ENCODE measurements at regions not wholly inside any gene's neighbourhood (a gene's known extent, or its start where the extent isn't known, plus 50 kb on each side); places are given as distances from the start of the nearest gene placed in this dataset.
"Not testable (repeated sequence)": the region's sequence is repeated elsewhere in the genome, so short reads cannot be mapped to it uniquely, and the experiment has no call there.

- no peak for DNase-seq
These were observed 487.6 kb upstream of the CAMK1G start for GRCh38 chr1:209095627-209096595.

GRCh38 chr1:209100460-209100859 lies 483.1 kb upstream of the CAMK1G start:
- no peak for DNase-seq

GRCh38 chr1:209101106-209101505 lies 482.4 kb upstream of the CAMK1G start:
- no peak for DNase-seq

- DNase-seq: no peak
These were observed 481.4 kb upstream of the CAMK1G start for GRCh38 chr1:209102120-209102519.

GRCh38 chr1:209102531-209102930 lies 481.0 kb upstream of the CAMK1G start:
- no peak for DNase-seq

- DNase-seq: no peak
These were observed 480.4 kb upstream of the CAMK1G start for GRCh38 chr1:209103092-209103491.

GRCh38 chr1:209104646-209105045 lies 478.9 kb upstream of the CAMK1G start:
- no peak for DNase-seq

- DNase-seq: no peak
These were observed 477.8 kb upstream of the CAMK1G start for GRCh38 chr1:209105701-209106100.

GRCh38 chr1:209106237-209106741 lies 477.2 kb upstream of the CAMK1G start:
- peak; percentile 19 to 33 for DNase-seq

GRCh38 chr1:209106861-209107260 lies 476.7 kb upstream of the CAMK1G start:
- no peak for DNase-seq

- no peak for DNase-seq
These were observed 476.0 kb upstream of the CAMK1G start for GRCh38 chr1:209107535-209107934.

- no peak for DNase-seq
These were observed 474.3 kb upstream of the CAMK1G start for GRCh38 chr1:209109001-209109785.

- no peak for DNase-seq
These were observed 470.0 kb upstream of the CAMK1G start for GRCh38 chr1:209113521-209113920.

- no peak for DNase-seq
These were observed 466.8 kb upstream of the CAMK1G start for GRCh38 chr1:209116705-209117104.

- no peak for DNase-seq
These were observed 459.9 kb upstream of the CAMK1G start for GRCh38 chr1:209123601-209124000.

GRCh38 chr1:209129091-209129490 lies 454.4 kb upstream of the CAMK1G start:
- not testable (repeated sequence) for DNase-seq

GRCh38 chr1:209130886-209131285 lies 452.6 kb upstream of the CAMK1G start:
- DNase-seq: no peak

- no peak for DNase-seq
These were observed 450.6 kb upstream of the CAMK1G start for GRCh38 chr1:209132736-209133467.

- no peak for DNase-seq
These were observed 449.5 kb upstream of the CAMK1G start for GRCh38 chr1:209134001-209134400.

- no peak for DNase-seq
These were observed 439.6 kb upstream of the CAMK1G start for GRCh38 chr1:209143916-209144315.

- DNase-seq: no peak
These were observed 433.4 kb upstream of the CAMK1G start for GRCh38 chr1:209150114-209150513.

GRCh38 chr1:209153411-209153810 lies 430.1 kb upstream of the CAMK1G start:
- DNase-seq: no peak

GRCh38 chr1:209154912-209155311 lies 428.6 kb upstream of the CAMK1G start:
- no peak for DNase-seq

Data from hippocampal formation (tissue), 2 donors.